ENCODE measurements at regions not wholly inside any gene's neighbourhood (a gene's known extent, or its start where the extent isn't known, plus 50 kb on each side); places are given as distances from the start of the nearest gene placed in this dataset.

DNA sequence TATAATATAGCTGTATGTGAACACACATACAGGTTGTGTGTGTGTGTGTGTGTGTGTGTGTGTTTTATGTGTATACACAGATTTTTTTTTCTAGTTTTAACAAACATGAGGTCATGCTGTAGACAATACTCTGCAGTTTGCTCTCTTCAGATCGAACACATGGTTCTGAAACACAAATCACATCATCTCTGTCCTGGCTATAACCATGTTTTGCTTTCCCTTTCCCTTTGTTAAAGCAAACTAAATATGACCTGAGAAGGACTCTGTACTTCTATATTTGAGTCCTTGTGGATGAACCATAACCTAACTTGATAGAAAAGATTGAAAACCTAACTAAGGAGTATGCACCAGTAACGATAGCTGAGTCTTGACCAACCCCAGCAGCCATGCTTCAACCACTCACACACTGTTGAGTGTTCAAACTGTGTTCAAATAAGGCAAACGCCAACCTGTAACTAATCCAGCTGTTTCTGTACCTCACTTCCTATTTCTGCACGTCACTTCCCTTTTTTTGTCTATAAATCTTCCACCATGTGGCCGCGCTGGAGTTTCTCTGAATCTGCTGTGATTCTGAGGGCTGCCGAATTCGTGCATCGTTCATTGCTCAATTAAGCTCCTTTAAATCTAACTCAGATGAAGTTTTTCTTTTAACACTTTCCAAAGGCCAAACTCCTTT, 303.8 kb downstream of the HS3ST3B1 start:
- TF ChIP-seq RAD21 (IDR thresholded peaks at IDR 0.05; ENCODE audit: low read depth), result no peak
- no peak for TF ChIP-seq POLR2A (IDR thresholded peaks at IDR 0.05; ENCODE audit: borderline replicate concordance, extremely low read depth, insufficient read depth, insufficient read length)

DNA sequence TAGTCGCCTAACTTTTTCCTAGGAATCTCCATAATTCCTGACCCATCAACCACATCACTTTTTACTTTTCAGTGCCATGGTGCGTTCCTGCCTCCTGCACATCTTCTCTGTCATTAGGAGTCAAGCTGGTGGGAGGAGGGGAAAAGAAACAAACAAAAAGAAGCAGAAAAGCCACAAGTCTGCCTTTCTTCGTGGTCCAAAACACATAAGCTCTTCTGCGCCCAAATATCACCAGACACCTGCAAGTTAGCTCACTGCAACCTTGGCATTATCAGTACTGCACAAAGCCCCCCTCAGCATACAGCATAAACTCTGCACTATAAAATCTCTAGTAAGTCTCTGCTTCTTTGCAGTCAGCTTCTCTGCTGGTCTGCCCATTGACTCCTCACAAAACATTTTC, 295.3 kb downstream of the HS3ST3B1 start:
- BruUV-seq (replicated peaks), result no TSS peak
- no peaks in the 10 kb centered on the region for H4K20me1 ChIP-seq (ENCODE audit: insufficient read depth)
- RAD21 ChIA-PET (ENCODE audit: low non-redundant PET in 1 of 2, low total read pairs in 2 of 2, uncharacterized antibody in 2 of 2, unreplicated experiment in 2 of 2), result no interaction called here

More for the DNA sequence above, 303.8 kb downstream of the HS3ST3B1 start:
- H3K9me2 ChIP-seq (ENCODE audit: insufficient read depth), result no peaks in the 10 kb centered on the region
- no peak overlapping the region for H3K4me3 ChIP-seq (replicated peaks in 1 of 2; ENCODE audit: low read depth in 1 of 2, low read length in 2 of 2)
- H3K27me3 ChIP-seq (ENCODE audit: insufficient read depth, low read length), result no peaks in the 10 kb centered on the region
- ChIA-PET RAD21 (ENCODE audit: low non-redundant PET in 1 of 2, low total read pairs in 2 of 2, uncharacterized antibody in 2 of 2, unreplicated experiment in 2 of 2) (no interaction called here), CTCF (no interaction called here), POLR2A (no interaction called here)
- H2AFZ ChIP-seq (ENCODE audit: low read depth, low read length, poor library complexity, severe bottlenecking), result no peak overlapping the region
- no peak for ATAC-seq
- peaks cover 0 to 5% of the 10 kb centered on the region in 2 experiments; a peak in 1 of 4 replicates for H3K9me3 ChIP-seq (ENCODE audit: control insufficient read depth in 1 of 2, insufficient read depth in 1 of 2, low read depth in 1 of 2, low read length in 2 of 2)
- intact Hi-C loops (cut with micrococcal nuclease), result no loop called here
- no peaks in the 10 kb centered on the region for H3K79me2 ChIP-seq (ENCODE audit: insufficient read depth, low read length)
- H3K4me1 ChIP-seq (ENCODE audit: control insufficient read depth in 1 of 2, insufficient read depth in 2 of 2, low read length in 2 of 2), result no peaks in the 10 kb centered on the region
- H3K9ac ChIP-seq (ENCODE audit: low read length), result no peak overlapping the region
- H3K36me3 ChIP-seq (ENCODE audit: control insufficient read depth in 1 of 2, insufficient read depth in 2 of 2, low read length in 2 of 2), result no peaks in the 10 kb centered on the region
- no peak for DNase-seq (ENCODE audit: low read depth, low spot score)
- H3K27ac ChIP-seq (ENCODE audit: low read depth, low read length), result no peak overlapping the region
- BruUV-seq (replicated peaks), result no TSS peak
- H4K20me1 ChIP-seq (ENCODE audit: insufficient read depth), result no peaks in the 10 kb centered on the region
- no peak overlapping the region for H3K4me2 ChIP-seq (ENCODE audit: low read length)

More for the DNA sequence above, 295.3 kb downstream of the HS3ST3B1 start:
- ChIA-PET POLR2A (no interaction called here), CTCF (no interaction called here)
- H3K79me2 ChIP-seq (ENCODE audit: insufficient read depth, low read length), result no peaks in the 10 kb centered on the region
- H3K27me3 ChIP-seq (ENCODE audit: insufficient read depth, low read length), result no peaks in the 10 kb centered on the region
- H3K4me2 ChIP-seq (ENCODE audit: low read length), result no peak overlapping the region
- H3K4me1 ChIP-seq (ENCODE audit: control insufficient read depth in 1 of 2, insufficient read depth in 2 of 2, low read length in 2 of 2), result no peaks in the 10 kb centered on the region
- intact Hi-C loops (cut with micrococcal nuclease), result no loop called here
- ATAC-seq (no peak), DNase-seq (ENCODE audit: low read depth, low spot score) (no peak)
- no peaks in the 10 kb centered on the region for H3K9me2 ChIP-seq (ENCODE audit: insufficient read depth)
- no peaks in the 10 kb centered on the region; a peak in 1 of 4 replicates for H3K9me3 ChIP-seq (ENCODE audit: control insufficient read depth in 1 of 2, insufficient read depth in 1 of 2, low read depth in 1 of 2, low read length in 2 of 2)
- no peak for TF ChIP-seq POLR2A (IDR thresholded peaks at IDR 0.05; ENCODE audit: borderline replicate concordance, extremely low read depth, insufficient read depth, insufficient read length)
- no peak for TF ChIP-seq FOSL1 (IDR thresholded peaks at IDR 0.05; ENCODE audit: low read depth)
- no peak for TF ChIP-seq EZH2phosphoT487 (IDR thresholded peaks at IDR 0.05; ENCODE audit: borderline replicate concordance)
- H2AFZ ChIP-seq (ENCODE audit: low read depth, low read length, poor library complexity, severe bottlenecking), result no peak overlapping the region
- H3K27ac ChIP-seq (ENCODE audit: low read depth, low read length), result no peak overlapping the region
- H3K36me3 ChIP-seq (ENCODE audit: control insufficient read depth in 1 of 2, insufficient read depth in 2 of 2, low read length in 2 of 2), result no peaks in the 10 kb centered on the region
- H3K4me3 ChIP-seq (replicated peaks in 1 of 2; ENCODE audit: low read depth in 1 of 2, low read length in 2 of 2), result no peak overlapping the region
- no peak overlapping the region for H3K9ac ChIP-seq (ENCODE audit: low read length)
